Gastroesophageal sphincter (tissue), 4 donors: ENCODE measurements at regions not wholly inside any gene's neighbourhood (a gene's known extent, or its start where the extent isn't known, plus 50 kb on each side); places are given as distances from the start of the nearest gene placed in this dataset.

Experiments used
- ATAC-seq: fragments of 150-250 bp; one replicate; pipeline ENCODE4 v1.9.1; 2016; ENCODE audit warnings: mild to moderate bottlenecking, moderate library complexity
- H3K27ac ChIP-seq, 4 donors: fragments of 200-600 bp; sonication (generic) in 3 of 4; 1 replicate in 3 of 4; 2 replicates in 1 of 4; pipeline ENCODE4 v1.5.1; 2016 to 2019
- H3K27me3 ChIP-seq: fragments of 200-600 bp; sonication (generic); one replicate; pipeline ENCODE4 v1.5.1; 2019
- H3K36me3 ChIP-seq, 2 donors: fragments of 200-600 bp; sonication (generic); one replicate each; pipeline ENCODE4 v1.5.1; 2019; ENCODE audit warnings: control low read depth in 1 of 2
- H3K4me1 ChIP-seq, 3 donors: fragments of 200-600 bp; sonication (generic); 1 replicate in 2 of 3; 2 replicates in 1 of 3; pipeline ENCODE4 v1.5.1; 2016 to 2019; ENCODE audit warnings: control low read depth in 2 of 3
- H3K4me3 ChIP-seq, 2 donors: fragments of 200-600 bp; sonication (generic); one replicate each; pipeline ENCODE4 v1.5.1; 2019; ENCODE audit warnings: mild to moderate bottlenecking in 1 of 2, moderate library complexity in 1 of 2
- H3K9me3 ChIP-seq, 3 donors: fragments of 200-600 bp; sonication (generic); one replicate each; pipeline ENCODE4 v1.5.1; 2017 to 2019; ENCODE audit warnings: control low read depth in 2 of 3
- CTCF ChIP-seq, 4 experiments: fragments of 200-600 bp in 2 of 4; fragments of 450-650 bp in 2 of 4; sonication (generic) in 1 of 4; IDR thresholded peaks; one replicate each; pipeline ENCODE4 v1.5.1; 2017 to 2019; ENCODE audit warnings: antibody characterized with exemption in 4 of 4, mild to moderate bottlenecking in 2 of 4, moderate library complexity in 2 of 4
- EP300 ChIP-seq: sonication (generic); formaldehyde crosslinking; IDR thresholded peaks from one replicate; pipeline ENCODE4 v1.6.1; 2017; ENCODE audit warnings: antibody characterized with exemption, mild to moderate bottlenecking
- POLR2A ChIP-seq, 2 donors: fragments of 450-650 bp; IDR thresholded peaks; one replicate each; pipeline ENCODE4 v1.6.1; 2017; ENCODE audit warnings: antibody characterized with exemption in 2 of 2, mild to moderate bottlenecking in 2 of 2, moderate library complexity in 1 of 2
- POLR2AphosphoS5 ChIP-seq: sonication (generic); formaldehyde crosslinking; IDR thresholded peaks from one replicate; pipeline ENCODE4 v1.6.1; 2017; ENCODE audit warnings: antibody characterized with exemption
- WGBS, 2 donors: methylation state at CpG; one replicate each; pipeline ENCODE4 v1.1.5; 2018; ENCODE audit warnings: low coverage in 1 of 2; 5-methylcytosine and 5-hydroxymethylcytosine counted together

- H3K27me3 ChIP-seq, result no peaks in the 10 kb centered on the region
- WGBS, 2 donors, result 72 to 77% methylated on average over 5 to 7 of the region's 7 CpGs
These were observed 274.8 kb upstream of the TRIB2 start for GRCh38 chr2:12441750-12442475.

GRCh38 chr2:12442476-12442847, 274.3 kb upstream of the TRIB2 start:
- H3K36me3 ChIP-seq, result no peaks in the 10 kb centered on the region
- H3K27ac ChIP-seq, result no peak overlapping the region
- TF ChIP-seq EP300 (no peak), CTCF (IDR thresholded peaks at IDR 0.05) (no peak), POLR2A (IDR thresholded peaks at IDR 0.05) (no peak)
- H3K9me3 ChIP-seq, result no peaks in the 10 kb centered on the region
- H3K4me1 ChIP-seq, result no peaks in the 10 kb centered on the region
- no peak overlapping the region for H3K4me3 ChIP-seq
- WGBS, 2 donors, result 60 to 67% methylated on average over 2 of the region's 2 CpGs
- no peak for ATAC-seq
- no peaks in the 10 kb centered on the region for H3K27me3 ChIP-seq

More at GRCh38 chr2:12441750-12442475, 274.8 kb upstream of the TRIB2 start:
- Histone ChIP-seq H3K4me1 (no peaks in the 10 kb centered on the region), H3K9me3 (no peaks in the 10 kb centered on the region), H3K4me3 (no peak overlapping the region), H3K27ac (no peak overlapping the region), H3K36me3 (no peaks in the 10 kb centered on the region)
- TF ChIP-seq CTCF (IDR thresholded peaks at IDR 0.05) (no peak), EP300 (no peak), POLR2AphosphoS5 (no peak), POLR2A (IDR thresholded peaks at IDR 0.05) (no peak)
- ATAC-seq, result no peak

- TF ChIP-seq POLR2AphosphoS5 (no peak), POLR2A (IDR thresholded peaks at IDR 0.05) (no peak), EP300 (no peak), CTCF (IDR thresholded peaks at IDR 0.05) (no peak)
- Histone ChIP-seq H3K4me1 (peaks cover 0 to 15% (median 4%) of the 10 kb centered on the region in 3 donors), H3K27me3 (no peaks in the 10 kb centered on the region), H3K36me3 (no peaks in the 10 kb centered on the region), H3K9me3 (no peaks in the 10 kb centered on the region), H3K27ac (no peak overlapping the region), H3K4me3 (no peak overlapping the region)
- no peak for ATAC-seq
- 92% methylated on average over 4 of the region's 4 CpGs for WGBS, 2 donors
These were observed 267.8 kb upstream of the TRIB2 start for GRCh38 chr2:12448846-12449505.

- WGBS, 2 donors, result 20 to 29% methylated on average over 5 of the region's 5 CpGs
- no peaks in the 10 kb centered on the region for H3K27me3 ChIP-seq
- no peaks in the 10 kb centered on the region for H3K36me3 ChIP-seq
- TF ChIP-seq EP300 (no peak), POLR2AphosphoS5 (no peak), POLR2A (IDR thresholded peaks at IDR 0.05) (no peak), CTCF (IDR thresholded peaks at IDR 0.05) (no peak)
- H3K4me1 ChIP-seq, result peaks cover 0 to 18% (median 8%) of the 10 kb centered on the region in 3 donors
- no peak overlapping the region for H3K4me3 ChIP-seq
- no peaks in the 10 kb centered on the region for H3K9me3 ChIP-seq
- no peak for ATAC-seq
- peak overlapping the region; percentile 47 to 69 (median 58) for H3K27ac ChIP-seq
These were observed 265.0 kb upstream of the TRIB2 start for GRCh38 chr2:12451726-12452125.

- Histone ChIP-seq H3K9me3 (no peaks in the 10 kb centered on the region), H3K36me3 (no peaks in the 10 kb centered on the region), H3K4me3 (no peak overlapping the region), H3K27me3 (no peaks in the 10 kb centered on the region), H3K27ac (peak overlapping the region; percentile 50 to 69 (median 64)), H3K4me1 (peaks cover 0 to 22% (median 11%) of the 10 kb centered on the region in 3 donors)
- WGBS, 2 donors, result 26 to 28% methylated on average over 2 of the region's 2 CpGs
- no peak for ATAC-seq
- TF ChIP-seq CTCF (IDR thresholded peaks at IDR 0.05) (no peak), EP300 (peak; percentile 28), POLR2A (IDR thresholded peaks at IDR 0.05) (no peak), POLR2AphosphoS5 (peak; percentile 36)
These were observed 264.6 kb upstream of the TRIB2 start for GRCh38 chr2:12452185-12452584.
